GM21423 (cell line): ENCODE measurements at regions not wholly inside any gene's neighbourhood (a gene's known extent, or its start where the extent isn't known, plus 50 kb on each side); places are given as distances from the start of the nearest gene placed in this dataset.
"Not testable (repeated sequence)": the region's sequence is repeated elsewhere in the genome, so short reads cannot be mapped to it uniquely, and the experiment has no call there.

Experiments
- ATAC-seq: cut with Tn5 transposase; IDR thresholded peaks from one replicate; pipeline ENCODE4 v1.9.1; 2021; ENCODE audit warnings: mild to moderate bottlenecking, moderate library complexity; ENCODE audit not compliant: unreplicated experiment

- ATAC-seq: no peak
Observed at GRCh38 chr11:45392154-45392553, 106.0 kb upstream of the SYT13 start.

DNA sequence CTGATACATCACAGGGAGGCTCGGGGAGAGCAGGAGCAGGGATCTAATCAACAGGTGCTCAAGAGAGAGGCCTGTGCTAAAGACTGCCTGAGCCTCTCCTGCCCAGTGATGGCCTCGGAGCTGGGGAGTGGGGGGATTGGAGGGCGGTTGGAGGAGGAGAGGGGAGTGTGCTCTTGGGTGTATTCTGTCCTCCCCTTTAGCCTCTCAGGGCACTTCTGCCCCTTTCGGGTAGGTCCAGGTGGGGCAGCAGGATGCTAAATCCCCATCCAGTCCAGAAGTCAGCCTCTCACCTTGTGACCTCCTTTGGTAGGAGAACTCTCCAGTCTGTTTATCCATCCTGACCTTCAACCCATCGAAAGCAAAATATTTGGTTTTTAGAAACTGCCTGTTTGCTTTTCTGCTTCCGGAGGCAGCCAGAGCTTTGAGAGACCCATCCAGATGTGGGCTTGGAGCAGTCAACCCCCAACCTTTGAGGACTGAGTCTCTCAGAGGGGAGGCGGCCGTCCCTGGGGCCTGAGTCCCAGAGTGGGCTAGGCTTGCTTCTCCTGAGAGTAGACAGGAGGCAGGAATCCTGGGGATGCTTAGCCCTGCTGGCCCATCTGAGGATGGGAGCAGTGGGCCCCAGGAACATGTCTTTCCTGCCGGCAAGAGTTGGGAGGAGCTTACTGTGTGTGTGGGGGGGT lies 105.2 kb upstream of the SYT13 start:
- no peak for ATAC-seq

DNA sequence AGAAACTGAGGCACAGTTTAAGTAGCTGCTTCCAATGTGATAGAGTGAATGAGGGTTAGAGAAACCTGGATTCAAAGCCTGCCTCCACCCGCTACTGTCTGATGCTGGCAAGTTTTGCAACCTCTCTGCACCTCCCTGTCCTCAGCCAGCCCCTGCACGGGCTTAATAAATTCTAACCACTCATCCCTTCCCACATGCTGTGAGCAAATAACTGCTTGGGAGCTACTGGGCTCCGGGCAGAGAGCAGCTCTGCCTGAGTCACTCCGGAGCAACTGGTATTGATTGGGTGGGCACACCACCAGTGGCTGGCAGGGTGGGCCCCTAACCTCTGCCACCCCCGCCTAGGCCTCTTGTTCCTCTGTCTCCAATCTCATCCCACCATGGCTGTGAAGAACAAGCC lies 104.3 kb upstream of the SYT13 start:
- no peak for ATAC-seq

DNA sequence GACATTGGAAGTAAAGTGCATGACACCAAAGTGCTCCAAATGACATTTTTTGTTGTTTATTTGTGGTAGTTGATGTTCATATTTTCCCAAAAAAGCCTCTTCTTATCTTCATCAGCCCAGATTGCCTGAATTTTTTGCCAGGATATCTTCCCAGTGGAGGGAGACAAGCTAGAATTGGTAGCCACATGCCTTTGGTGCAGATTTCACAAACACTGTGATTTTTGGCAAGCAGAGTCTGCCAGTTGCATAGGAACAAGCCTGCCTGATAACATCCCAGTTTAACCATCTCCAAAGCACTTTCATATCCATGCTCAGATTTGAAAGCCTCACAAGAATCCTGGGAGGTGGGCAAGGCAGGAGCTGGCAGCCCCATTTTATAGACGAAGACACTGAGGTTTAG lies 102.3 kb upstream of the SYT13 start:
- no peak for ATAC-seq

DNA sequence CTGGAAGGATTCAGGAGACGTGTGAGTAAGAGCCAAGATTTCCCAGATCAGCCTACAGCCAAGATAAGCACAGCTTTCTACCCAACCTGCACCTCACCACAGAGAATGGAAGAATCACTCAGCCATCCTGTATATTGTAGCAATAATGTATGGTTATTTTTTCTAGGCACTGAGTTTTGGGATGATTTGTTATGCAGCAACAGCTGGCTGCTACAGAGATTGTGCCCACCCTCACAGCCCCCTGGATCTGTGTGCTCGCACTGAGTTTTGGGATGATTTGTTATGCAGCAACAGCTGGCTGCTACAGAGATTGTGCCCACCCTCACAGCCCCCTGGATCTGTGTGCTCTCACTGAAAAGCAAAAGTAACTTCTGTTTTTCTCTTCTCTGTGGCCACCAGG lies 101.7 kb upstream of the SYT13 start:
- ATAC-seq: not testable (repeated sequence)

DNA sequence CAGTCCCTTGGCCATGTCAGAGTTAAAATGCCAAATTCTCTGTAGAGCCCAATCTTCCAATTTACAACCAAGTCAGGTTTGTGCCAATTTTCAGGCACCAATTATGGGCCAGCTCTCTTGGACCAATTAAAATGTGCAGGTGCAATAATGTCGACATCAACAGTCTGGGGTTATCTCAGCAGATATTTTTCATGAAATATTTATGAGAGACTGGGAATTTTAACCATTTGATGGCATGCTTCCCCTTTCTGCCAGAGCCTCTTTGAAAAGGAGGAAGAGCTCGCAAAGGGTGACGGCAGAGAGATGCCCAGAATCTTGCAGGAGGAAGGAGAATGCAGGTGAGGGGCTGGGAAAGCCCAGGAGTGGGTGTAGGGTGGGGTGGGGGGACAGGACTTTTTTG lies 100.8 kb upstream of the SYT13 start:
- no peak for ATAC-seq

DNA sequence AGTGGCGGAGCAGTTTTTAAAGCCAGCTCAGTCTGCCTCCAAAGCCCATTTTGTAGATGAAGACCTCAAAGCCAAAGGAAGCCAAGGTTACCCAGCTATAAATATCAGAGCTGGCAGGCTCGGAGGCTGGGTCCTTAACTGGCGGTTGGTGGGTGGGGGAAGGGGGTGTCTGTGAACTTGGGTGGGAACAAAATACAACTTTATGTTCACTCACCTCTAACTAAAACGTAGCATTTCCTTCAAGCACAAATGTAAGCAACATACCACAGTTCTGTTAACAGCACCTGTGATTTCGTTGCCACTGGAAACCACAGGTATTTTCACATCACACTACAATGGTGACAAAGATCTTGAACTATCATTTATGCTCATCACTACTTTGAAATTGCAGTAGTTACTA lies 99.7 kb upstream of the SYT13 start:
- ATAC-seq: no peak

- no peak for ATAC-seq
Observed at GRCh38 chr11:45385423-45385822, 99.3 kb upstream of the SYT13 start.

DNA sequence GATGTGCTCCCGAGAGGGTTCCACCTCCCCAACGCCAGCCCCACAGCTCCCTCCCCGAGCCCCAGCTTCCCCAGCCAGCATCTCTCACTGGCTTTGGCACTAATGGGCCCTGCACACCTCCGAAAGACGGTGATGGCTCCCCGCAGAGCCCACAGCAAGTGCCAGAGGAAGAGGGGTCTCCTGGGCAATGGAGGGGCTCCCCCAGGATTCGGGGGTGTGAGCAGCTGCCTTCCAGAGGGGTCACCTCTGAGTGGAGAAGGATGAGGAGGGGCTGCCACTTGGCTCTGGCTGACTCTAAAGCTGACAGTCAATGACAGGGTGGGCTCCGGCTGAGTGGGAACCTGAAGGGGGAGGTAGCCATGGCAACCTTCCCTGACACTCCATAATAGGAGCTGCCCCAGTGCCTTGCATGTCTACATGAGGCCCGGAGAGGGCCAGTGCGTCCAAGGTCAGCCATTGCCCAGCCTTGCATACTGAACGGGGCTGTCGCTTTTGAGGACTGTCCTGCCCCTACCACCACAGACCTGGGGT lies 98.6 kb upstream of the SYT13 start:
- ATAC-seq: no peak

- ATAC-seq: no peak
Observed at GRCh38 chr11:45384016-45384415, 97.9 kb upstream of the SYT13 start.

- ATAC-seq: no peak
Observed at GRCh38 chr11:45383224-45383623, 97.1 kb upstream of the SYT13 start.

GRCh38 chr11:45382133-45382878 lies 96.2 kb upstream of the SYT13 start:
- ATAC-seq: no peak

GRCh38 chr11:45379162-45379863 lies 93.2 kb upstream of the SYT13 start:
- no peak for ATAC-seq

DNA sequence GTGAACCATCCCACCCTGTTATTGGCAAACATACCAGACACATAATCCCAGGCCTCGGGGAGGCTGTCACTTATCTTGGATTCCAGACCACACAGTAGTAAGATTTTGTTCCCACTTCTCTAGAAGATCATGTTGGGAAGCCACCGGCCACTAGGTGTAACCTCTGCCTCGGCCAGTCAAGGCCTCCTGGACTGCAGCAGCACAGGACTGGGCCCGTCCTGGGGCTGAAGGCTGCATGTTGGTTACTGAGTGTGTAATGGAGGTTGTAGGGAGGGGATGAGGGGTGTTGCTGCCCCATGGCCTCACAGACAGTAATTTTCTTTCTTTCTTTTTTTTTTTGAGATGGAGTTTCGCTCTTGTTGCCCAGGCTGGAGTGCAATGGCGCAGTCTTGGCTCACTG lies 92.4 kb upstream of the SYT13 start:
- no peak for ATAC-seq

GRCh38 chr11:45374653-45375059 lies 88.5 kb upstream of the SYT13 start:
- no peak for ATAC-seq

- no peak for ATAC-seq
Observed at GRCh38 chr11:45374130-45374529, 88.0 kb upstream of the SYT13 start.

DNA sequence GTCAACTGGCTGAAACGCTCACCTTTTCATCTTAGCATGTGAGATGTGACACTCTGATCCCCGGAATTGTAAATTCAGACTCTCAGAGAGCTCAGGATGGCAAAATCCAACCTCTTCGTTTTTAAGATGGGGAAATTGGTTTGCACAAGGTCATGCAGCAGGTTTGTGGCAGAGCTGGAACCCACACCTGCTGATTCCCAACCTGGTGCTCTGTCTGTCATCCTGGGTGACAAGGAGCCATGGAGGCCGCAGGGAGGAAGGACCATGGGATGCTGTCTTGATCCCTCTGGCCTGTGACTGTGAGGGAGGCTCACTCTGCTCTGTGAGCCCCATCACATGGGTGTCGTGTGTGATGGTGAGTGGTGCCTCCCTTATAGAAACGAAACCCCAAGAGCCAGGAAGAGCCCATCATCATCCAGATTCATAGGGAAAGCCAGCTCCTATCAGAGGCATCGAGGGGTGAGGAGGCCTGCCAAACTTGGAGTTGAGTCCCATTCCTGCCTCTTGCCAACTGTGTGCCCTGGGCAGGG lies 87.4 kb upstream of the SYT13 start:
- no peak for ATAC-seq

GRCh38 chr11:45372414-45372813 lies 86.3 kb upstream of the SYT13 start:
- ATAC-seq: not testable (repeated sequence)

- no peak for ATAC-seq
Observed at GRCh38 chr11:45371251-45372115, 85.3 kb upstream of the SYT13 start.

- no peak for ATAC-seq
Observed at GRCh38 chr11:45369313-45369712, 83.2 kb upstream of the SYT13 start.

GRCh38 chr11:45368697-45369096 lies 82.6 kb upstream of the SYT13 start:
- ATAC-seq: no peak
